Glutamatergic neuron (in vitro differentiated cells): ENCODE measurements at regions not wholly inside any gene's neighbourhood (a gene's known extent, or its start where the extent isn't known, plus 50 kb on each side); places are given as distances from the start of the nearest gene placed in this dataset.
"Not testable (repeated sequence)": the region's sequence is repeated elsewhere in the genome, so short reads cannot be mapped to it uniquely, and the experiment has no call there.

Source experiments
- DNase-seq: peaks from one replicate; pipeline ENCODE4 v3.0.0; 2022
- H3K27ac Mint-ChIP-seq: one replicate; pipeline ENCODE4 v1.8.0; 2020; ENCODE audit warnings: mild to moderate bottlenecking, mixed read lengths, inconsistent platforms; ENCODE audit not compliant: unreplicated experiment
- H3K27me3 Mint-ChIP-seq: one replicate; pipeline ENCODE4 v1.8.0; 2020; ENCODE audit warnings: mild to moderate bottlenecking, moderate library complexity, mixed read lengths, inconsistent platforms; ENCODE audit not compliant: unreplicated experiment
- H3K36me3 Mint-ChIP-seq: one replicate; pipeline ENCODE4 v1.8.0; 2020; ENCODE audit warnings: mild to moderate bottlenecking, mixed read lengths, inconsistent platforms; ENCODE audit not compliant: unreplicated experiment
- H3K4me1 Mint-ChIP-seq: one replicate; pipeline ENCODE4 v1.8.0; 2020; ENCODE audit warnings: mild to moderate bottlenecking, low read depth, mixed read lengths, inconsistent platforms; ENCODE audit not compliant: unreplicated experiment
- H3K4me3 Mint-ChIP-seq: one replicate; pipeline ENCODE4 v1.8.0; 2020; ENCODE audit warnings: mild to moderate bottlenecking, mixed read lengths, inconsistent platforms; ENCODE audit not compliant: unreplicated experiment
- H3K9me3 Mint-ChIP-seq: one replicate; pipeline ENCODE4 v1.8.0; 2020; ENCODE audit warnings: mild to moderate bottlenecking, moderate library complexity, mixed read lengths, inconsistent platforms; ENCODE audit not compliant: unreplicated experiment
- CTCF ChIP-seq: fragments of 200-600 bp; sonication (generic); IDR thresholded peaks from one replicate; pipeline ENCODE4 v1.5.0; 2021; ENCODE audit not compliant: partially characterized antibody, unreplicated experiment

- Mint-ChIP-seq H3K27me3 (peaks cover 6% of the 10 kb centered on the region), H3K9me3 (peaks cover 5% of the 10 kb centered on the region), H3K4me3 (no peak overlapping the region), H3K27ac (peak overlapping the region; percentile 14), H3K4me1 (peaks cover 12% of the 10 kb centered on the region), H3K36me3 (peaks cover 21% of the 10 kb centered on the region)
- no peak for DNase-seq
- TF ChIP-seq CTCF: no peak
Observed at GRCh38 chr6:4433199-4433598, 297.8 kb upstream of the ECI2 start.

- Mint-ChIP-seq H3K4me1 (no peaks in the 10 kb centered on the region), H3K36me3 (peaks cover 20% of the 10 kb centered on the region), H3K27me3 (no peaks in the 10 kb centered on the region), H3K4me3 (no peak overlapping the region), H3K9me3 (peaks cover 8% of the 10 kb centered on the region), H3K27ac (no peak overlapping the region)
- no peak for DNase-seq
- no peak for TF ChIP-seq CTCF
Observed at GRCh38 chr6:4426968-4427367, 291.6 kb upstream of the ECI2 start.

GRCh38 chr6:4421837-4422236, 286.5 kb upstream of the ECI2 start:
- TF ChIP-seq CTCF: no peak
- H3K27me3 Mint-ChIP-seq: no peaks in the 10 kb centered on the region
- peaks cover 4% of the 10 kb centered on the region for H3K9me3 Mint-ChIP-seq
- no peak for DNase-seq
- no peak overlapping the region for H3K27ac Mint-ChIP-seq
- H3K36me3 Mint-ChIP-seq: peaks cover 4% of the 10 kb centered on the region
- H3K4me1 Mint-ChIP-seq: no peaks in the 10 kb centered on the region
- no peak overlapping the region for H3K4me3 Mint-ChIP-seq

- no peak overlapping the region for H3K27ac Mint-ChIP-seq
- H3K4me3 Mint-ChIP-seq: no peak overlapping the region
- H3K36me3 Mint-ChIP-seq: peaks cover under 1% of the 10 kb centered on the region
- H3K4me1 Mint-ChIP-seq: no peaks in the 10 kb centered on the region
- peaks cover 1% of the 10 kb centered on the region for H3K9me3 Mint-ChIP-seq
- TF ChIP-seq CTCF: no peak
- no peak for DNase-seq
- no peaks in the 10 kb centered on the region for H3K27me3 Mint-ChIP-seq
Observed at GRCh38 chr6:4420160-4420865, 284.9 kb upstream of the ECI2 start.

- Mint-ChIP-seq H3K27me3 (no peaks in the 10 kb centered on the region), H3K27ac (no peak overlapping the region), H3K4me1 (no peaks in the 10 kb centered on the region), H3K9me3 (no peaks in the 10 kb centered on the region), H3K36me3 (no peaks in the 10 kb centered on the region), H3K4me3 (no peak overlapping the region)
- TF ChIP-seq CTCF: no peak
- DNase-seq: no peak
Observed at GRCh38 chr6:4415549-4415948, 280.2 kb upstream of the ECI2 start.

- not testable (repeated sequence) for H3K4me3 Mint-ChIP-seq
Observed at GRCh38 chr6:4414078-4414477, 278.7 kb upstream of the ECI2 start.

More at GRCh38 chr6:4414078-4414477, 278.7 kb upstream of the ECI2 start:
- H3K36me3 Mint-ChIP-seq, DNase-seq, H3K27ac Mint-ChIP-seq, H3K27me3 Mint-ChIP-seq, H3K4me1 Mint-ChIP-seq, H3K9me3 Mint-ChIP-seq: not testable (repeated sequence)
